ENCODE measurements at regions not wholly inside any gene's neighbourhood (a gene's known extent, or its start where the extent isn't known, plus 50 kb on each side); places are given as distances from the start of the nearest gene placed in this dataset.

- DNase-seq (ENCODE audit: low read depth) = no peak
Observed at GRCh38 chr6:156725712-156726111, 51.5 kb upstream of the ARID1B start.

- peak; percentile 72 for DNase-seq (ENCODE audit: low read depth)
Observed at GRCh38 chr6:156720691-156721685, 56.2 kb upstream of the ARID1B start.

GRCh38 chr6:156719720-156720563 is 57.2 kb upstream of the ARID1B start:
- DNase-seq (ENCODE audit: low read depth) = peak; percentile 87

- peak; percentile 22 for DNase-seq (ENCODE audit: low read depth)
Observed at GRCh38 chr6:156719395-156719719, 57.8 kb upstream of the ARID1B start.

GRCh38 chr6:156718647-156719394 is 58.4 kb upstream of the ARID1B start:
- peak; percentile 94 for DNase-seq (ENCODE audit: low read depth)

GRCh38 chr6:156717542-156717941 is 59.6 kb upstream of the ARID1B start:
- no peak for DNase-seq (ENCODE audit: low read depth)

GRCh38 chr6:156715839-156716238 is 61.3 kb upstream of the ARID1B start:
- DNase-seq (ENCODE audit: low read depth) = no peak

GRCh38 chr6:156713548-156713947 is 63.6 kb upstream of the ARID1B start:
- no peak for DNase-seq (ENCODE audit: low read depth)

GRCh38 chr6:156710479-156710878 is 66.7 kb upstream of the ARID1B start:
- DNase-seq (ENCODE audit: low read depth) = no peak

- no peak for DNase-seq (ENCODE audit: low read depth)
Observed at GRCh38 chr6:156707818-156708217, 69.4 kb upstream of the ARID1B start.

GRCh38 chr6:156703719-156704118 is 73.5 kb upstream of the ARID1B start:
- DNase-seq (ENCODE audit: low read depth) = peak; percentile 13

- DNase-seq (ENCODE audit: low read depth) = no peak
Observed at GRCh38 chr6:156701966-156702365, 75.2 kb upstream of the ARID1B start.

- no peak for DNase-seq (ENCODE audit: low read depth)
Observed at GRCh38 chr6:156700440-156701057, 76.6 kb upstream of the ARID1B start.

GRCh38 chr6:156699935-156700334 is 77.2 kb upstream of the ARID1B start:
- no peak for DNase-seq (ENCODE audit: low read depth)

GRCh38 chr6:156699017-156699421 is 78.2 kb upstream of the ARID1B start:
- peak; percentile 81 for DNase-seq (ENCODE audit: low read depth)

GRCh38 chr6:156698239-156699016 is 78.8 kb upstream of the ARID1B start:
- DNase-seq (ENCODE audit: low read depth) = no peak

GRCh38 chr6:156697225-156697830 is 79.8 kb upstream of the ARID1B start:
- DNase-seq (ENCODE audit: low read depth) = no peak

- no peak for DNase-seq (ENCODE audit: low read depth)
Observed at GRCh38 chr6:156695742-156696141, 81.4 kb upstream of the ARID1B start.

- DNase-seq (ENCODE audit: low read depth) = no peak
Observed at GRCh38 chr6:156694679-156695078, 82.5 kb upstream of the ARID1B start.

- DNase-seq (ENCODE audit: low read depth) = no peak
Observed at GRCh38 chr6:156691018-156691417, 86.2 kb upstream of the ARID1B start.

Measured in renal cortical epithelial cell (primary cell).